RWPE1 (cell line): ENCODE measurements at regions not wholly inside any gene's neighbourhood (a gene's known extent, or its start where the extent isn't known, plus 50 kb on each side); places are given as distances from the start of the nearest gene placed in this dataset.

ENCODE experiments used
- CTCF ChIA-PET: fragments of 350-600 bp; sonication (Branson Sonifier 250); formaldehyde crosslinking; extraction: SDS; loops from one replicate; lab custom pipeline; 2021; lab: Yijun Ruan, JAX
- POLR2A ChIA-PET: fragments of 400-600 bp; formaldehyde crosslinking; extraction: SDS; loops from one replicate; lab custom pipeline; 2020; ENCODE audit warnings: antibody characterized with exemption; ENCODE audit not compliant: low non-redundant PET; lab: Yijun Ruan, JAX
- DNase-seq: peaks from one replicate; pipeline ENCODE4 v3.0.0; 2012; ENCODE audit warnings: low spot score
- H3K27ac ChIP-seq: fragments of 450-650 bp; 2 replicates; pipeline ENCODE4 v1.5.1; 2017
- CTCF ChIP-seq: fragments of 450-650 bp; conservative IDR thresholded peaks from 2 replicates; pipeline ENCODE4 v1.5.1; 2017; ENCODE audit warnings: low read depth, mild to moderate bottlenecking

DNA sequence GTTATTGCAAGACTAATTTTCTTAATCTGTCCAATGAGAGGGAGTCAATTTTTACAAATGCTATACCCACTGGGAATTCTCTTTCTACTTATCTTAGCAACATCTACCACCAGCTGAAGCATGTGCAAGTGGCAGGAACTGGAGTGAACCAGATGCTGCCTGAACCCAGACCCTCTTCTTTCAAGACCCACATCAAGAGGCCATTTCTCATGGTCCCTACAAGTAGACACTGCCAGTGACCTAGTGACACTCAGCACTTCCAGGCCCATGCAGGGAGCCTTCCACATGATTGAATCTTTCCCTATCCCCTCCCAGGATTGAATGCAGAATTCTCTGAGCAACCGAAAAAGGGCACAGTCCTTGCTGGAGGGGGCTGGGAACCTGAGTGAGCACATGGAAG lies 148.2 kb upstream of the ADAMTS16 start:
- DNase-seq: no peak
- TF ChIP-seq CTCF: no peak
- H3K27ac ChIP-seq: no peak overlapping the region
- ChIA-PET CTCF (no interaction called here), POLR2A (no interaction called here)

DNA sequence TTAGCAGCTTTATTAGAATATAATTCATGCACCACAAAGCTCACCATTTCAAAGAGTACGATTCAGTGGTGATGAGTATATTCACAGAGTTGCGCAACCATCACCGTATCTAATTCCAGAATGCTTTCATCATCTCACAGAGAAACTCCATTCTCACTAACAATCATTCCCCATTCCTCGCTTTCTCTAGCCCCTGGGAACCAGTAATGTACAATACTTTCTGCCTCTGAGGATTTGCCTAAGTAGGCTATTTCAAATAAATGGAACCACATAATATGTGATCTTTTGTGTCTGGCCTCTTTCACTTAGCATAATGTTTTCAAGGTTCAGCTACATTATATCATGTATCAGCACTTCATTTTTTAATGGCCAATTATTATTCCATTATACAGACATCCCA lies 145.1 kb upstream of the ADAMTS16 start:
- TF ChIP-seq CTCF: no peak
- DNase-seq: no peak
- ChIA-PET CTCF (interaction anchor here (1.4 kb wide), 1 partner anchor 53 kb away, joined by 3 read pairs; no protein-coding TSS in a partner anchor), POLR2A (no interaction called here)
- no peak overlapping the region for H3K27ac ChIP-seq

DNA sequence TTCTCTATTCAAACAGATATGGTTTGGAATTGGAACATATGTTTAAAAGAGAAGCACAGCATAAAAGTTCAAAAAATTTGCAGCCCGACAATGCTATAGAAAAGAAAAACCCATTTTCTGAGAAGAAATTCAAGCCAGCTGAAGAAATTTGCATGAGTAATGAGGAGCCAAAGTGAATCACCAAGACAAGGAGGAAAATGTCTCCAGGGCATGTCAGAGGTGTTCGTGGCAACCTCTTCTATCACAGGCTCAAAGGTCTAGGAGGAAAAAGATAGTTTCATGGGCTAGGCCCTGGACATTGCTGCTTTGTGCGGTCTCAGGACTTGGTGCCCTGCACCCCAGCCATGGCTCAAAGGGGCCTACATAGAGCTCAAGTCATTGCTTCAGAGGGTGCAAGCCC lies 134.8 kb upstream of the ADAMTS16 start:
- TF ChIP-seq CTCF: no peak
- no peak overlapping the region for H3K27ac ChIP-seq
- CTCF ChIA-PET: interaction anchor here (0.7 kb wide), 1 partner anchor 12 kb away, joined by 3 read pairs; no protein-coding TSS in a partner anchor
- DNase-seq: no peak
- POLR2A ChIA-PET: no interaction called here

- no peak for DNase-seq
- TF ChIP-seq CTCF: no peak
- ChIA-PET CTCF (no interaction called here), POLR2A (no interaction called here)
- no peak overlapping the region for H3K27ac ChIP-seq
These were observed 133.6 kb upstream of the ADAMTS16 start for GRCh38 chr5:5006548-5006947.

- no peak for TF ChIP-seq CTCF
- CTCF ChIA-PET: no interaction called here
- no peak overlapping the region for H3K27ac ChIP-seq
- POLR2A ChIA-PET: no interaction called here
- DNase-seq: no peak
These were observed 130.9 kb upstream of the ADAMTS16 start for GRCh38 chr5:5009240-5009639.

DNA sequence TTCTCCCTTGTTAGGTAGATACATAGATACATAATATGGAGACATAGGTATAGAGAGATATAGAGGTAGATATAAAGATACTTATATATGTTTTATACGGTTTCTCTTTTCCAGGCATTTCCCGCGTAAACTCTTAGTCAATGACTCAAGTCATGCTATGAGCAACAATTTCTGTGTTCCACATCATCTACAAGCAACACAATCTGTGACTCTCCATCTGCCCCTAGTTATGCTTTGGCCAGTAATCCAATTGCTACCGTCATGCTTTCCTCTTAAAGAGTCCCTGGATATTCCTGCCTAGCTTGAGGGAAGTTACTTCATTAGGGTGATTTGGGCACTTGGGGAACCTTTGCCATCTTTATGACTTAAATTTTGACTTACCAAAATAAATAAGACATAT lies 129.0 kb upstream of the ADAMTS16 start:
- TF ChIP-seq CTCF: no peak
- ChIA-PET POLR2A (no interaction called here), CTCF (no interaction called here)
- no peak overlapping the region for H3K27ac ChIP-seq
- DNase-seq: no peak
